Thymus (tissue), 11 donors: ENCODE measurements at regions not wholly inside any gene's neighbourhood (a gene's known extent, or its start where the extent isn't known, plus 50 kb on each side); places are given as distances from the start of the nearest gene placed in this dataset.

Experiments
- DNase-seq, 9 donors: peaks; one replicate each; pipeline ENCODE4 v3.0.0-alpha.2; 2013; ENCODE audit warnings: low spot score in 9 of 9, low read depth in 6 of 9, missing footprints in 1 of 9
- H3K27ac ChIP-seq, 2 donors: one replicate each; pipeline ENCODE4 v1.5.1; 2013; ENCODE audit warnings: control low read depth in 1 of 2, low read depth in 1 of 2, low read length in 1 of 2, mild to moderate bottlenecking in 1 of 2, moderate library complexity in 1 of 2
- H3K27me3 ChIP-seq, 2 donors: one replicate each; pipeline ENCODE4 v1.5.1; 2013; ENCODE audit warnings: low read length in 1 of 2; ENCODE audit not compliant: control insufficient read depth in 2 of 2, insufficient read depth in 1 of 2
- H3K36me3 ChIP-seq, 2 donors: one replicate each; pipeline ENCODE4 v1.5.1; 2013; ENCODE audit warnings: low read length in 1 of 2, mild to moderate bottlenecking in 1 of 2, moderate library complexity in 1 of 2; ENCODE audit not compliant: control insufficient read depth in 2 of 2, insufficient read depth in 2 of 2
- H3K4me1 ChIP-seq, 2 donors: one replicate each; pipeline ENCODE4 v1.5.1; 2013; ENCODE audit warnings: low read length in 2 of 2; ENCODE audit not compliant: control insufficient read depth in 2 of 2, insufficient read depth in 2 of 2
- H3K4me3 ChIP-seq, 2 donors: one replicate each; pipeline ENCODE4 v1.5.1; 2013; ENCODE audit warnings: low read length in 2 of 2, control low read depth in 1 of 2, mild to moderate bottlenecking in 1 of 2
- H3K9me3 ChIP-seq, 2 donors: one replicate each; pipeline ENCODE4 v1.5.1; 2013; ENCODE audit warnings: low read length in 1 of 2, mild to moderate bottlenecking in 1 of 2; ENCODE audit not compliant: control insufficient read depth in 2 of 2, insufficient read depth in 1 of 2
- WGBS: extraction: QIAGEN DNeasy Blood & Tissue Kit; methylation state at CpG from one replicate; pipeline ENCODE4 v1.1.7; 2013; 5-methylcytosine and 5-hydroxymethylcytosine counted together
- donor health status: healthy.

DNA sequence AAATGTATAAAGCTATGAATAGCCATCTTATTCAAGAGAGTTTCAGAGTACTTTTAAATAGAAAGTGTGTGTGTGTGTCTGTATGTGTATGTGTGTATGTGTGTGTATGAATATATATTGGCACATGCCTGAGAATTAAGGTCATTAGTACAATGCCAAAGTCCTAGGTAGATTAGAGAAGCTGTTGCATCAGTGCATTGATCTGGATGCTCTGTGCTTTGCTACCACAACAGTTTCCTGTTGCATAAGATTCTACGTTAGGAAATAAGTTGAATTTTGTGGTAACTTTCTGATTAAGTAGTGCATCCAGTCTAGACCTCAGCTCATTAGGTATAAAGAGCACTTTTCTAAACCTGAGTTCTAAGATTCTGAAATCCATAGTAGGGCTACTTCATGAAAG, 1102.8 kb upstream of the KLHL29 start:
- WGBS, result 23% methylated on average over 1 of the region's 1 CpG
- Histone ChIP-seq H3K27ac (no peak overlapping the region), H3K9me3 (no peaks in the 10 kb centered on the region), H3K27me3 (no peaks in the 10 kb centered on the region), H3K36me3 (no peaks in the 10 kb centered on the region), H3K4me1 (no peaks in the 10 kb centered on the region), H3K4me3 (no peak overlapping the region)
- no peak for DNase-seq

DNA sequence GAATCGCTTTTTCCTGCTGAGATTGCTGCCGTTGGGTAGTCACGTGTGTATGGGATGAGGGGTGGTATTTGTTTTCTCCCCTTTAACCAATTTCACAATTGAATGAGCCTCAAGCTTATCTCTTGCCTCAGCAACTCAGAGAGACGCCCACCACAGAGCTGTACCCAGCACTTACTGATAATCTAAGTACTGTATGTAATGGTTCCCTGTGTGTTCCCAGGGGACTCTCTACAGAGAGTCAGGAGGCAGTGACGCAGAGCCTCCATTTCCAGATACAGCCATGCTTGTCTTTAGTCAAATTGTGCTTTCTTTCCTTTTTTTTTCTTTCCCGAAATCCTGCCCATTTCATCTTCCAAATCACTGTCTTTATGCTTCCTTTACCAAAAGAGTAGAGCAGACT, 1102.1 kb upstream of the KLHL29 start:
- DNase-seq, result no peak
- Histone ChIP-seq H3K27me3 (no peaks in the 10 kb centered on the region), H3K27ac (no peak overlapping the region), H3K36me3 (no peaks in the 10 kb centered on the region), H3K4me3 (no peak overlapping the region), H3K4me1 (no peaks in the 10 kb centered on the region), H3K9me3 (no peaks in the 10 kb centered on the region)
- WGBS, result 85% methylated on average over 6 of the region's 6 CpGs

- Histone ChIP-seq H3K36me3 (no peaks in the 10 kb centered on the region), H3K9me3 (no peaks in the 10 kb centered on the region), H3K4me3 (no peak overlapping the region), H3K27me3 (no peaks in the 10 kb centered on the region), H3K4me1 (no peaks in the 10 kb centered on the region), H3K27ac (no peak overlapping the region)
- DNase-seq, result no peak
- WGBS, result 89% methylated on average over 9 of the region's 9 CpGs
These were observed 1101.5 kb upstream of the KLHL29 start for GRCh38 chr2:22283436-22283835.

- 86% methylated on average over 1 of the region's 1 CpG for WGBS
- DNase-seq, result no peak
- no peak overlapping the region for H3K27ac ChIP-seq
These were observed 1094.7 kb upstream of the KLHL29 start for GRCh38 chr2:22290302-22290701.

DNA sequence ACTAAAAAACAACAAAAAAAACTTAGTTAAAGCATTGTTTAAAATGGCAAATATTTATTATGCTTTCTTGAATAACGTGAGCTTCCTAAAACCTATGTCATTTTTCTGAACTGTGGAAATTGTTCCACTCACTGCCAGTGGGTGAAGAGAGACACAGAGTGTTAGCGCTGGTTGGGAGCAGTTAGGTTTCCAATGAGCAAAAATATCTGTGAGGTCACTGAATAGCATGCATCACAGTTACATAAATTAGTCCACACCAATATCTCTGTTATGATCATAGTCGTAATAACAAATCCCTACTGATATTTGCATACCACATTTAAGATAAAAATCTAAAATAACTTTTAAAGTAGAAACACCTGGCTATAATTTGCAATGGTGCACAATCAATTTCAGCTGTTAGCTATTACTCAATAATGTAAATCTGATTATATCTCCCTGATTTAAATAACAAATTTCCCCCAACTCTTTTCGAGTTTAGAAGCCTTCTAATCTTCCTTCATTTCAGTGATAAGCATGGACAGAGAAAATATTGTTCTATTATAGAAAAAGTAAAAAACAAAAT, 1094.0 kb upstream of the KLHL29 start:
- Histone ChIP-seq H3K27me3 (no peaks in the 10 kb centered on the region), H3K9me3 (no peaks in the 10 kb centered on the region), H3K36me3 (no peaks in the 10 kb centered on the region), H3K4me3 (no peak overlapping the region), H3K27ac (no peak overlapping the region), H3K4me1 (no peaks in the 10 kb centered on the region)
- DNase-seq, result no peak
- WGBS, result 86% methylated on average over 4 of the region's 4 CpGs

More at GRCh38 chr2:22290302-22290701, 1094.7 kb upstream of the KLHL29 start:
- no peak overlapping the region for H3K4me3 ChIP-seq
- no peaks in the 10 kb centered on the region for H3K4me1 ChIP-seq
- H3K27me3 ChIP-seq, result no peaks in the 10 kb centered on the region
- H3K9me3 ChIP-seq, result no peaks in the 10 kb centered on the region
- no peaks in the 10 kb centered on the region for H3K36me3 ChIP-seq

DNA sequence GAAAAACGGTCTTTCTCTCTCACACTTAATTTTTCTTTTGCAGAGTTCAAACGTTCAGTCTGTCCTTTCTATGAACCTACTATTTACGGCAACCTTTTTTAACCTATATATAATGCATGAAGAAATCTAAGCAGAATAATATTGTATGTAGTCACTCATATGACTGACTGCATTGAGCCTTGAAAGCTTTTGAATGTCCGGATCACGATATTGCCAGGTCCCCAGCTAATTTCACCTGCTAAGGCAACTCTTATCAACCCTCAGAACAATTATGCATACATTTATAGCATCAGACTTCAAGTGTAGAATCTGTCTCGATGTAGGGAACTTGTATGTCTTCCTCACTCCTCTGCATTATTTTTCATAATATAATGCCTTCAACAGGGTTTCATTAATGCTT, 1083.8 kb upstream of the KLHL29 start:
- Histone ChIP-seq H3K9me3 (no peaks in the 10 kb centered on the region), H3K4me3 (no peak overlapping the region), H3K36me3 (no peaks in the 10 kb centered on the region), H3K27ac (no peak overlapping the region), H3K4me1 (no peaks in the 10 kb centered on the region), H3K27me3 (no peaks in the 10 kb centered on the region)
- 90% methylated on average over 6 of the region's 6 CpGs for WGBS
- no peak for DNase-seq

DNA sequence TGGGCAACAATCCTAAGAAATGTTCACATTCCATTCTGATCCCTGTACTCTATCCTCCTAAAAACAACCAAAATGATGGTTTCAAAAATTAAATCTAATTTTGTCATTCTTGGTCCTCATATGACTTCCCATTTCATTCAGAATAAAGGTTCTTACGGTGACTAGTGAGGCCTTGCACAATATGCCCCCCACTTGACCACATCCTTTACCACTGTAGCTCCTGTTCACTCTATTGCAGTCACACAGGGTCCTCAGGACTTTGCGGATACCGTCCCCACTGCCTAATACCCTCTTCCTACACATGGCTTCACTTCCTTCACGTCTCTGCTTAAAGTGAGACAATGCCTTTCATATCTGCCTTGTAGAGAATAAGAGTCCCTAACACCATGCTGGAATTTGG, 1058.7 kb upstream of the KLHL29 start:
- 72% methylated on average over 4 of the region's 4 CpGs for WGBS
- DNase-seq, result no peak
- Histone ChIP-seq H3K27me3 (no peaks in the 10 kb centered on the region), H3K4me3 (no peak overlapping the region), H3K9me3 (no peaks in the 10 kb centered on the region), H3K27ac (no peak overlapping the region), H3K36me3 (no peaks in the 10 kb centered on the region), H3K4me1 (no peaks in the 10 kb centered on the region)

DNA sequence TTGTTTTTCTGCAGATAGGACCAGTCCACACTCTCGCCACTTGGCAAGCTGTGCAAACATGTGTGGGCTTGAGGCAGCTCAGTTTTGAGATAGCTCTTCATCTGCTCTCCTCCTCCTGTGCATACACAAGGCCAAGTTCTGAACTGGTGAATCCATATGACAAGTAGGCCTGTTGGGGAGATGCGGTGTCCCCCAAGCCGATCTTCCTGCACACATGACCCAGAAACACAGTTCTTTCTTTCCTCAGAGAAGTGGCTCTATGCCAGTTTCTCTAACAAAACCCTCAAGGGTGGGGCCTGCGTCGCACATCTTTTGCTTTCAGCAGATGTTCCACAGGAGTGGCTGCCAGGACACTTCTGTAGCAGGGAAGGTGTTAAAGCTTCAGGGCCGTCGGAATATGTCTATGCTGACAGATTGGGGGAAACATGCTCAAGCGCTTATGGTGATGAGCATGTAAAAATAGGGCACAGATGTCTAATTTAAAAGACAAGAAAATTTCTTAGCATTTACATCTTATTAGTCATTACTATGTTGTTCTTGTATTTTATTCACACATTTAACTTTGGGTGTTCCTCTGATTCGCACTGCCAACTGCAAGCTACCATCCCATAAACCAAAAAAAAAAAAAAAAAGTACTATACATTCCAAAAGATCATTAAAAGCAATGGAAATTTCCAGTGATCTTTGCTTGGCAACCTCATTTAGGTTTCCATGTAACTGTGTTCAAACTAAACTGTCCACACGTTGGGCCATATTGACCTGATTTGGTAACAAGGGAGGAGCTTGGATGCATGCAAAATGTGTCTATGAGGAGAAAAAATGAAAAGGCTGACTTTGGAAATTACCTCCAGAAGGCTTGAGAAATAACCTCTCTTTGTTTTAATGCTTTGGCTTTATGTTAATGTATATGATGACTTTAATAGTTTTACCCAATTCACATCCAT, 1055.5 kb upstream of the KLHL29 start:
- no peak overlapping the region for H3K27ac ChIP-seq
- WGBS, result 87% methylated on average over 10 of the region's 10 CpGs
- no peak for DNase-seq
- no peaks in the 10 kb centered on the region for H3K36me3 ChIP-seq
- H3K9me3 ChIP-seq, result no peaks in the 10 kb centered on the region
- no peaks in the 10 kb centered on the region for H3K4me1 ChIP-seq
- H3K27me3 ChIP-seq, result no peaks in the 10 kb centered on the region
- no peak overlapping the region for H3K4me3 ChIP-seq

DNA sequence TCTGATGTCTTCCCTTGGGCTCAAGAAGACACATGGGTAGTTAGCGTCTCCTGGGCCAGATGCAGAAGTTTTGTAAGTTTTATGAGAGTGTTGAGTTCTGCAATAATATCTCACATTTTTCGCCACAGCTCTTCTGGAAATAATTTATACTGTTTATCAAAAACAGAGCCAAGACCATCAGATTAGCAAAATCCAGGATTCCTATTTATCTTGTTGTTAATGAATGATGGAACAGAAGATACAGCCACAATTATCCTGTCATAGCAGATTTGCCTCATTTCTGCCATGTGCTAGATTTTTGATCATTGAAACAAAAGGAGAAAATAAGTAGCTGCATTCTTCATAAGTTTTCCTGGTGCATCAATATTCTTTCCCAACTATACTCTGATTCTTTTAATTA, 1048.6 kb upstream of the KLHL29 start:
- WGBS, result 90% methylated on average over 2 of the region's 2 CpGs
- Histone ChIP-seq H3K27ac (no peak overlapping the region), H3K27me3 (no peaks in the 10 kb centered on the region), H3K9me3 (no peaks in the 10 kb centered on the region), H3K4me3 (no peak overlapping the region), H3K4me1 (no peaks in the 10 kb centered on the region), H3K36me3 (no peaks in the 10 kb centered on the region)
- no peak for DNase-seq
